Fibroblast of peridontal ligament (primary cell): ENCODE measurements at regions not wholly inside any gene's neighbourhood (a gene's known extent, or its start where the extent isn't known, plus 50 kb on each side); places are given as distances from the start of the nearest gene placed in this dataset.

ENCODE experiments used
- DNase-seq: peaks from one replicate; pipeline ENCODE4 v3.0.0-alpha.2; 2010; ENCODE audit errors: extremely low read depth

DNA sequence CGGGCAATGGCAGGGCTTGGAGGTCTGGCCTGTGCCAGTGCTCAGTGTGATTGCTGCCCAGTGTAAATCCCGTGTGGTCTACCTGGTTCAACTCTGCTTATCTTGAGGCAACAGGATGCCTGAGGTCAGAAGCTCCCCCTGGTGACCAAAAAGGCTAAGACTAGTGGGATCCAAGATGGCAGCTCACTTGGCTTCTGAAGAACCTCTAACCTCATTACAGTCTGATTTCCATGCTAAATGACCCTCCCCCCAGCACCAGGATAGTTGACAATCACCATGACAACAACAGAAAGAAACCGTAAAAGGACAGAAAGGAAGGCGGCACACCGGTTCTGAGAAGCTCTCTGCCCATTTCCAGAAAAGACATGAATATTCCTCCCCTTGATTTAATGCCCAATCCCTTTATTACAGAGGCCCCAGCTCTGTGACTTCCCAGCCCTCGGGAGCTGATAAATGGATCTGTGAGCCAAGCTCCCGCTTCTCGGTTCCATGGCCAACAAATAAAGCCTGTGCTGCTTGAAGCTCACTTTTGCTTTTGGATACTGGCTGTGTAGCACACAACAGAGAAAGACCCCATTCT, 398.4 kb downstream of the CTTN start:
- no peak for DNase-seq

DNA sequence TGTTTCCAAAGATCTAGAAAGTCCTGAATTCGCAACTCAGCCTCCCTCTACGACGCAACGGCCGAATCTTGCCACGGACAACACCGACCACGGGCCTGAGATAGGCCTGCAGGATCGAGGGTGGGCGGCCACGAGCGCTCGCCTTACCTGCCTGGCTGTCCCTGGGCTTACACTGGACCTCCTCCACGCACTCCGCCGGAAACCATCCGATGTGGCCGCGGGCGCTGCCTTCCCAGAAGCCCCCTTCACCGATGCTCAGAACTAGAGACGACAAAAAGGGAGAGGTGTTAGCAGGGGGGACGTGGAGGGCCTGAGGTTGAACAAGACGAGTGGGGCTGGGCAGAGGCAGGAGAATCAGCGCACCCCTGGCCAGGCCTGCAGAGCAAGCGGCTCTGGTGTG, 400.0 kb downstream of the CTTN start:
- DNase-seq = no peak

DNA sequence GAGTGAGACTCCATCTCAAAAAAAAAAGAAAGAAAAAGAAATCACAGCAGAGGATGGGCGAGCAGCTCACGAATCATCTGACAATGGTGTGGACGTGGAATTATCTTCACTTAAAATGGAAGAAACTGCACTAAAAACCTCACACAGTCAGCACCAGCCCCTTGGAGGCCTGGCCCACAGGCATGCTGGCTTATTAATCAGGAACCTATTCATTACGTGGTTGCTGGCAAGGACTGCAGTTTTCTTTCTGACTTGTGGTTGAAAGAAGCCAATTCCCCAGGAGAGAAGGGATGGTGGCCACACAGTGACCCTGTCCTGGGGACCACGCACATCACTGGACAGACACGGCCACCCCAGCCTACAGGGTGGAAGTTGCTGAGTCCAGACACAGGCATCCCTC, 401.1 kb downstream of the CTTN start:
- DNase-seq = peak; percentile 75

GRCh38 chr11:70802185-70802584, 403.9 kb downstream of the CTTN start:
- DNase-seq = no peak

DNA sequence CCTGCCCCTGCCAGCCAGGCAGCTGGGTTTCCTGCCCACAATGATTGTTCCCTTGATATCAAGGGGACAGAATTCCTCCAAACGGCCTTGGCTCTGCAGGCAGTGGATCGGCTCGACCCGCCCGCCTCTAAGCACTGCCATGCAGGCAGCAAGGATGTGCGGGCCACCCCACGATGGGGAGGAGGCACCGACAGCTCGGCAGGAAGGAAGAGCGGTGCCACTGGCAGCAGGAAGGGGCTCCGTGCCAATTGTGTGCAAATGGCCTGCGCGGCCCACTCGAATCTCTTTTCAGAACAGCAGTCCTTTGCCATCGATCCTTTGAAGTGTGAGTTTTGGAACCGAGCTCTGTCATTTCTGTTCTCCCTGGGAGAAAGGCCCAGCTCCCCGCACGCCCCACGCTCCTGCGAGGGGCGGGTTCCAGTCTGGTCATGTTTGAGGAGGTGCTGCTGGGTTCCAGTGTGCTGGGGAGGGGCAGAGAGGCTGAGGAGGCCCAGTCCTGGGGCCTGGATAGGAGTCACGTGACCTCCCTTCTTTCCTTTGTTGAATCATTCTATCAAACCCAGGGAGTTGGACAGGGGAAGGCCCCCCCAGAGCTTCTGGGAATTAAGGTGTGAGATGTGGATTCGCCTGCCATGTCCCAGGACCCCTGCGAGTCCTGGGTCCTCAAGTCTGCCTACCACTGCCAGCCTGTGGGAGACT, 406.0 kb downstream of the CTTN start:
- DNase-seq = no peak

GRCh38 chr11:70805243-70805642, 406.9 kb downstream of the CTTN start:
- DNase-seq = no peak

- DNase-seq = no peak
Observed at GRCh38 chr11:70805971-70806370, 407.6 kb downstream of the CTTN start.

- no peak for DNase-seq
Observed at GRCh38 chr11:70806461-70807194, 408.3 kb downstream of the CTTN start.

GRCh38 chr11:70807195-70807543, 408.8 kb downstream of the CTTN start:
- DNase-seq = no peak

GRCh38 chr11:70808686-70809375, 410.5 kb downstream of the CTTN start:
- DNase-seq = no peak

- DNase-seq = no peak
Observed at GRCh38 chr11:70810133-70810532, 411.8 kb downstream of the CTTN start.

DNA sequence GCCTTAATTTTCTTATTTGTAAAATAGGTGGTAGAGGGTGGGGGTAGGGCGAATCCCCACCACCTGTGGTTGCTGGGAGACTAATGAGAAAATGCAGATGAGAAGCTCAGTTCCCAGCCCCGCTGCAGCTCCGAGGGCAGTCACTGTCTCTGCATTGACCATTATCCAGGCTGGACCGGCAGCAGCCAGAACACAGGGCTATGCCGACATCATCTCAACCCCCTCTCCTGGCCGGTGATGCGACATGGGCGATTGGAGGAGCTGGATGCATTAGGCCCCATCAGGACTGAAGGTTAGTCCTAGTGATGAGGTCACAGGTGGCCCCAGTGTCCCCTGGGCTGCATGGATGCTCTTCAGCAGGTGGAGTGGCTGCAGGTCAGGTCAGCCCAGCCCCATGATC, 412.4 kb downstream of the CTTN start:
- DNase-seq = no peak

DNA sequence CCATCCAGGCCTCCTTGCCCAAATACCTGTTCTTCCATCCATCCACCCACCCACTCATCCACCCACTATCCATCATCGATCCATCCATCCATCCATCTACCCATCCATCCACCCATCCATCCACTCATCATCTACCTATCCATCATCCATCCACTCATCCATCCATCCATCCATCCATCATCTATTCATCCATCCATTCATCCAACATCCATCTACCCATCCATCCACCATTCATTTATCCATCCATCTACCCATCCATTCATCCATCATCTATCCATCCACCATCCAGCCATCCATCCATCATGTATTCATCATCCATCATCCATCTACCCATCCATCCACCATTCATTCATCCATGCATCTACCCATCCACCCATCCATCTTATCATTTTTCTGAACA, 413.2 kb downstream of the CTTN start:
- no peak for DNase-seq

GRCh38 chr11:70811915-70812314, 413.6 kb downstream of the CTTN start:
- no peak for DNase-seq

- DNase-seq = no peak
Observed at GRCh38 chr11:70812472-70812871, 414.1 kb downstream of the CTTN start.

GRCh38 chr11:70813651-70814050, 415.3 kb downstream of the CTTN start:
- no peak for DNase-seq

GRCh38 chr11:70815485-70815832, 417.1 kb downstream of the CTTN start:
- no peak for DNase-seq

- no peak for DNase-seq
Observed at GRCh38 chr11:70816156-70816678, 417.9 kb downstream of the CTTN start.

DNA sequence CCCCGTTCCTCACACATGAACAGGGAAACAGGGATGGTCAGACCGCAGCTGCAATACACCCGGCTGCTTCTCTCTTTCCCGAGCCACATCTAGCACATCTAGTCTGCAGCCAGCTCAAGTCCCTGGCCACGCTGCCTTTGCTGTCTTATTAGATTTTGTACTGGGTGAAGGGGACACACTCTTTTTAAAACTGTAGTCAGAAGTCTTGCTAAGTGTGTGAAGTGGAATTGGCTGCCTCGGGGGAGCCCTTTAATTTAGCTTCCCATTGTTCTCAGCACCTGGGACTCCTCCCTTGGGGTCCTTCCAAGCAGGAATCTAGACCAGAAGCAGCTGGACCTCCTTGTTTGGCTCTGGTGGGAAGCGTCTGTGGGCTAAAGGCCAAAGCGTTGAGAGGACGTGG, 420.0 kb downstream of the CTTN start:
- DNase-seq = no peak

DNA sequence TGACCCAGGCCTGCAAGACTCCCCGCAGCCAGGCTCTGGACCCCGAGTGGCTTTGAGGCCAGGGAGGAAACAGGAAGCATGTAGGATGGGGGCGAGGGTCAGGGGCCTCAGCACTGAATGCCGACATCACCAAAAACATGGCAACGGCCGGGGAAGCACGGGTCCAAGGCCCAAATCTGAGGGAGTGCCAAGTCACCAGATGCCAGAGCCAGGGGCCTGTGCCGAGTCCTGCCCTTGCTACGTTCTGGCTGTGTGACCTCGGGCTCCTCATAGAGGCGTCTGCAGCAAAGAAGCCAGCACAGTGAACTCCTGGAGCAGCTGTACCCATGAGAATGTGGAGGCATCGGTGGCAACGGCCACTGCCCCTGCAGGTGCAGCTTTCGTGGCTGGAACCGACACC, 420.7 kb downstream of the CTTN start:
- DNase-seq = no peak

DNA sequence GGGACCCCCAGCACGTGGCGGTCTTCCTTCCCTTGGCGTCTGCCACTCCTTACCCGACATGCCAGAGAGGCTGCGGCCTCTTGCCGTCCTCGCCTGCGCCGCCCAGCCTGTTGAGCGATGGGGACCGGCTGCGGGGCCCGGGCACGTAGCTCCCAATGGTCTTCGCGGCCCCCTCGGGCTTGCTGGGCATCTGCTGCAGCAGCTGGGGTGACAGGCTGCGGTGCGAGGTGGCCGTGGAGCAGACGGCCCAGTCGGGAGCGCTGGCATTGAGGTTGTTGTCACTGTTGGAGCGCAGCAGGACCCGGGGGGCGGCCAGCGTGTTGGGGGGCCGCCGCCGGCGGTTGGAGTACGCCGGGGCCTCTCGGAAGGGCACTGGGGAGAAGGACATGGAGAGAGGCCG, 422.0 kb downstream of the CTTN start:
- no peak for DNase-seq

GRCh38 chr11:70820712-70821111, 422.4 kb downstream of the CTTN start:
- DNase-seq = no peak

DNA sequence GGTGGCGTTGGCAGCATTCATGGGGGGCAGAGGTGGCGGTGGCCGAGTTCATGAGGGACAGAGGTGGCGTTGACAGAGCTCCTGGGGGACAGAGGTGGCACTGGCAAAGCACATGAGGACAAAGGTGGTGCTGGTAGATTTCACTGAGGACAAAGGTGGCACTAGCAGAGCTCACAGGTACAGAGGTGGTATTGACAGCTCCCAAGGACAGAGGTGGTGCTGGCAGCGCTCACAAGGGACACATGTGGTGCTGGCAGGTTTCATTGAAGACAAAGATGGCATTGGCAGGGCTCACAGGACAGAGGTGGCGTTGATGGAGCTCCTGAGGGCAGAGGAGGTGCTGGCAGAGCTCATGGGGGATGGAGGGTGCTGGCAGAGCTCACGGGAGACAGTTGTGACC, 425.4 kb downstream of the CTTN start:
- no peak for DNase-seq
